ENCODE measurements at regions not wholly inside any gene's neighbourhood (a gene's known extent, or its start where the extent isn't known, plus 50 kb on each side); places are given as distances from the start of the nearest gene placed in this dataset.

DNA sequence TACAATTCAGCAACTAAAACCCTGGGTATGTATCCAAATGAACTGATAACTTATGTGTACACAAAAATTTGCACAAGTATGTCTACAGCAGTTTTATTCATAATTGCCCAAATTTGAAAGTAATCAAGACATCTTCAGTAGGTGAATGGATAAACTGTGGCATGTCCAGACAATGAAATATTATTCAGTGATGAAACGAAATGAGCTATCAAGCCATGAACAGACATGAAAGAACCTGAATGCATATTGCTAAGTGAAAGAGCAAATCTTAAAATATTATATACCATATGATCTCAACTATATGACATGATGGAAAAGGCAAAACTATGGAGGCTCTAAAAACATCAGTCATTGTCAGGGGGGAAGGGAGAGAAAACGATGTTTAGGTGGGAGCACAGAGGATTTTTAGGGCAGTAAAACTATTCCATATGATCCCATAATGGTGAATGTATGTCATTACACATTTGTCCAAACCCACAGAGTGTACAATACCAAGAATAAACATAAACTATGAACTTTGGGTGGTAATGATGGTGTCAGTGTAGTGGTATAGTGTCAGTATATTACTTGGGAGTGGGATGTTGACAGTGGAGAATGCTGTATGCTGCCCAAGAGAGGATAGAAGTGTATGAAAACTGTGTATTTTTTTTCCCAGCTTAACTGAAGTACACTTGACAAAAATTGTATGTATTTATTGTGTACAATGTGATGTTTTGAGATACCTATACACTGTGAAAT is 92.8 kb upstream of the PPP2R5A start:
- DNase-seq: no peak

DNA sequence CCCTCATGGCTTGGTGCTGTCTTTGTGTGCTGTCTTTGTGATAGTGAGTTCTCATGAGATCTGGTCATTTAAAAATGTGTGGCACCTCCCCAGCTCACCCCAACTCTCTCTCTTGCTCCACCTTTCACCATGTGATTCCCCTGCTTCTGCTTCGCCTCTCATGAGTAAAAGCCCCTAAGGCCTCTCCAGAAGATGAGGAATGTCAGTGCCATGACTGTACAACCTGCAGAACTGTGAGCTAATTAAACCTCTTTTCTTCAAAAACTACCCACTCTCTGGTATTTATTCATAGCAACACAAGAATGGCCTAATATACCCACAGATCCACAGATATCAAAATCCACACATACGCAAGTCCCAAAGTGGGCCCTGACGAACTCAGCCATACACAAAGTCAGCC is 88.9 kb upstream of the PPP2R5A start:
- DNase-seq: no peak

DNA sequence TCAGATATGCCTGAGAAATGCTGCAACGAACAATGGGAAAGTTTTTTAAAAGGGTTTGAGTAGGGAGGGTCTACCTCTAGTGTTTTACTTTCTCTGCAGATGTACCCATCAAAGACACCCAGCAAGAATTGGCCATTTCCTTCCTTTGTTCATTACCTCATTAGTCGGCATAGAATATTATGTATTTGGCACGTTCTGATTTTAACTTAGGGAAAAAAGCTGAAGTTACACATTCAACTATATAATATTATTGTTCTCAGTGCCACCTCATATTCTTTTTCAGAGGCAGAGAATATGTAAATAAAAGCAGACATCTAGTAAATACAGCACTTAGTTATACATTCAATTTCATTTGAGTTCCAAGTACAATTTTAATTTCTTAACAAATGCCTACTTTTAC is 83.7 kb upstream of the PPP2R5A start:
- no peak for DNase-seq

DNA sequence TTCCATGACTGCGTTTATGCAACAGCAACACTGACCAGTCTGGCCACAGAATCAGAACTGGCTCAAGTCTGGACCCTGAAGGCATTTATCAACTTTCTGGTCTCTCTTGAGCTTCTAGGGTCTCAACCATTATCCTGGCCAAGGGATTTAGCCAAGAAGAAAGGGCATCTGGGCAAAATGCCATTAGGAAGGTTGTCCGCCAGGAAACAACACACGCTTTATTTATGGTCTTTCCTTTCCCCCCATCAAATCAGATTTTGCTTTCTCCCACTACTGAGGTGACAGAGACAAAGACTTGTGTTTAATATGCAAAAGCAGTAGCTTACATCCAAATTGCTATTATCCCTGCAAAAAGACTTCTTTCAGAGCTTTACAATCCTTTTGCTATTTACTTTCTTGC is 81.6 kb upstream of the PPP2R5A start:
- DNase-seq: no peak

DNA sequence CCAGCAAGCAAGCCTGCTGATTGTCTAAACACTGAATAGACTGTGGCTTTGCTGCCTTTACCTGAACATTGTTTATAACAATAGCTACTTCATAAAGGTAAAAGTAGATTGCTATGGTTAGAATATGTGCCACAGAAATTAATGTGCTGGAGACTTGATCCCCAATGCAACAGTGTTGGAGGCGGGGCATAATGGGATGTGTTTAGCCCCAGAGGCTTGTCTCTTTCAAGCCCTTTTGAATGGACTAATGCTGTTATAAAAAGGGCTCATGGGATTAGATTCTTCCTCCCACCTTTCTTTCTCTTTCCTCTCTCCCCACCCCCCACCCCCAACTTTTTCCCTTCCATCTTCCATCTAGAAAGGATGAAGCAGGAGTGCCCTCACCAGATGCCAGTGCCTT is 80.2 kb upstream of the PPP2R5A start:
- no peak for DNase-seq

DNA sequence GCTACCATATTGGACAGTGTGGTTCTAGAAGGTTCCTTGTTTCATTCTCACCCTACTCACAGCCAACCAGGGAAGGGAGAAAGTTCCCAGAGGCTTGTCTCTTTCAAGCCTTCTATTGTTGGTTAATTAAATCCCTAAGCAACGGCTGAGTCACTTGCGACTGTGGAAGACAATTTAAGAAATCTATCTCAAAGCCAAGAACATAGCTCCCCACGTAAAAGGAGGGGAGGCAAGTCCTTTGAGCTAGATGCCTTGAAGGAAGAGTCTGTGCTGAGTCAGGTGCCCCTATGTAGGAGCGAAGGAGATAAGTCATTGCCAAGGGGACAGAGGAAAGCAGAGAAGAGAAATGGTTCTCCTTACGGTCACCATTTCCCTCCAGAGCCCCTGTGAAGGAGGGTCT is 79.4 kb upstream of the PPP2R5A start:
- no peak for DNase-seq

DNA sequence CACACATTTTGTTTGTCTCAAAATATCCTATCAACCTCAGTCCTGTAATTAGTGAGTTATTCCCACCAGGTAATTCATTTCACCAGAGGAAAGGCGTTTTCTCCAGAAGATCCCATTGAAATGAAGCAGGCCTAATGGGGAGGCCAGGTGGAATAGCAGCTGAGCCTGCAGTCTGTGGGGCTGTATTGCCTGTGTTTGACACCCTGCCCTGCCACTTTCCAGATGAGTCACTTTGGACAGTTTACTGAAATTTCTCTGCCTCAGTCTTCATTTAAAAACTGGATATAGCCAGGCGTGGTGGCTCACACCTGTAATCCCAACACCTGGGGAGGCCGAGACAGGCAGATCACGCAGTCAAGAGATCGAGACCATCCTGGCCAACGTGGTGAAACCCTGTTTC is 78.1 kb upstream of the PPP2R5A start:
- DNase-seq: no peak

DNA sequence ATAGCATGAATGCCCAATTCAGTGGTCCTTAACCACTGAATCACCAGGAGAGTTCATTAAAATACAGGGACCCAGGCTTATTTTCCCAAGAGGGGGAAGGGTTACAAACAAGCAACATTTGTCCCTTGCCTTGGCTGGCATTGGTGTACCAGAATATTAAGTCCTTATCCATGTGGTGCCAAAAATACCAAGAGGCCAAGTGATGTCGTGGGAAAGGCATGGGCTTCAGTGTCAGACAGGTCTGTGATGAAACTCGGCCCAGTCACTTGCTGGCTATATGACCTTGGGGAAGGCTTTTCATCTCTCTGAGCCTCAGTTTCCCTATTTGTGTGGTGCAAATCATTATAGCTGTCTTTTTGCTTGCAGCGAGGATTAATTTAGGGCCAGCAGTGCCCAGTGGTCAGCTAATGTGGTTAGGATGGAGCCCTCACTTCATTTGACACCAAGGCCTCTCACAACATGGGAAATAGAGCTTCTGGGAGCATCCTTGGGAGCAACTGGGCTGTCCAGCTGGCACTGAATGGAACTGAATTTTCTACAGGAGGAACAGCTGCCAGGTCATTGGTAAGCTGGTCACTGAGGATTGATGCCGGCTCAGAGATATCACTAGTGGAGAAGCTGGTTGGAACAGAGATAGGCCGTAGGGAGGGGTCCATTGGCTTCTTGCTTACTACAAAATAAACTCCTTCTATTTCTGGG is 77.2 kb upstream of the PPP2R5A start:
- DNase-seq: no peak

DNA sequence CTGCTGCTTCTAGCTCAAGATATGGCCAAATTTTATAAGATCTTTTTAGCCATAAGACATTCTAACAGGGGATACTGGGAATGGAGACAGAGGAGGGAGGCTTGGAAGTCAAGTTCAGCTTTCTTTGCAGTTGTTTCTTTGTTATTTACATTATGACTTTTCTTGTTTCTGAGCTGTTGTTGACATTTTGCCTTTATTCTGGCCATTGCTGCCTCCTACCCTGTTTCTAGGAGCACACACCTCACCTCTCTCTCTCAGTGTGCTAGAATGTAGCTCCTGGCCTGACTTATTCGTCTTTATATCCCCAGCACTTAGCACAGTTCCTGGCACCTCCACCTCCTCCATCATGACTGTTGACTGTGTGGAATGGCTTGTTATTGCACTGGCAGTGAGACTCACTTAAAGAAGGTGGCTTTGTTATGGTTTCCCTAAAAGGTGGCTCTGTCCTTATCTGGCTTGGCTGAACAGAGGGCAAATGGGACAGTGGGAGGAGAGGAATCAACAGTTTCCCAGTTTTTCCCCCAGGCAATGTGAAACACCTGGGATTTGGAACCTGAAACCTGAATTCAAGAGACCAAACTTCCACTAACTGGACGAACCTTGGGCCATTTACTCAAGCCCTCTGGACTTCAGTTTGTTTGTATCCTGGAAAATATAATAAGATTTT is 76.1 kb upstream of the PPP2R5A start:
- no peak for DNase-seq

DNA sequence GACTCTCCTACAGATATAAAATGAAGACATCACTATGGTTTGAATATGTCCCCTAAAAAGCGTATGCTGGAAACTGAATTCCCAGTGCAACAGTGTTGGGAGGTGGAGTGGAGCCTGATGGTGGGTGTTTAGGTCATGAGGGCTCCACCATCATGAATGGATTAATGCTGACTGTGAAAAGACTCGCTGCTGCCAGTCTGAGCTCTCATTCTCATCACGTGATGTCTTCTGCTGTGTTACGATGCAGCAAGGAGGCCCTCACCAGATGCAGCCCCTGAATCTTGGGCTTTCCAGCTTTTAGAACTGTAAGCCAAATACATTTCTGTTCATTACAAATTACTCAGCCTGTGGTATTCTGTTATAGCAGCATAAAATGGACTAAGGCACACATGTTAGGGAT is 73.8 kb upstream of the PPP2R5A start:
- DNase-seq: no peak

DNA sequence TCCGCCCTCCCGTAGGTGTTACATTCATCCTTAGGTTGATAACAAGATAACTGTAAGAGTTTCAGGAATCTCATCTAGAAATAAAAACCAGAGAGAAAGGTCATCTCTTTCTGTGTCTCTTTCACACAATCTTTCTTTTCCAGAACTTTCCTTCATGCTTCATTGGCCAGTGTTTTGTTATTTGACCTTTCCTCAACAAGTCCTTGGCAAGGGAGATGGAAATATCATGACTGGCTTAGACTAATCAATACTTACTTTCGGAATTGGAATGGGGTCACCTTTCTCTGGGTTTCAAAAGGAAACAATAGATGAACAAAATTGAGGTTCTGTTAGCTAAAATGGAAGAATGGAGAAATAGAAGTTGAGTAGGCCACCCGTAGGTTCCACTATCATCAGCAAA is 72.9 kb upstream of the PPP2R5A start:
- DNase-seq: no peak

DNA sequence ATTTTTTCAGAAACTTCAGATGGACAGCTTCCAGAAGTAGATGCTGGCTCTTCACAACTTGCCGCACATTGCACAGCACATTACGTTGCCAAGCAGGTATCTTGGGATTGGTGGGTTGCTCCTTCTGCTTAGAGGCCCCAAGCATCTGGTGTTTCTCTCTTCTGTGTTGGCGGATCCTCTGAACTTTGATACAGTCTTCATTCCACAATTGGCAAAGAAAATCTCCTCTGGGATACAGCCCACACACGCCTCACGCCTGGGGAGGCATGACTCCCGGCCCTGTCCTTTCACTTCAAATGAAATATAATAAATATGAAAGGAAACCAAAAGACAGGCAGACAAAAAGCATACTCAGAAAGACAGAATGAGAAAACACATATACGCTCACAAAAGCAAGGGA is 72.3 kb upstream of the PPP2R5A start:
- DNase-seq: no peak

DNA sequence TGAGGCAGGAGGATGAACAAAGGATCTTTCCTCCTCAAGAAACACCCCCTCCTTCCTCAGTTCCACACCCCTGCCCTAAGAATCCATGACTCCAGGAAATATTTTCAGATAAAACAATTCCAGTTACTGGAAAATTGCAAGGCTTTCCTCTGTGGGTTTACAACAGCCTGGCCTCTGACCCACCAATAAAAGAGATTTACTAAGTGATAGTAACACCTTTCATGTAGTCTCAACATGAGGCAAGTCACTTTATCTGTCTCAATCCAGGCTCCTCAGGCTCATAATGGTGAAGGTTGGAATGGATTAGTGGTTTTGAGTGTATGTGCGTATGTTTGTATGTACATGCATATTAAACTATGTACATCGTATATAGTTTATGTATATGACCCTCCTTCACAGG is 71.4 kb upstream of the PPP2R5A start:
- DNase-seq: no peak

DNA sequence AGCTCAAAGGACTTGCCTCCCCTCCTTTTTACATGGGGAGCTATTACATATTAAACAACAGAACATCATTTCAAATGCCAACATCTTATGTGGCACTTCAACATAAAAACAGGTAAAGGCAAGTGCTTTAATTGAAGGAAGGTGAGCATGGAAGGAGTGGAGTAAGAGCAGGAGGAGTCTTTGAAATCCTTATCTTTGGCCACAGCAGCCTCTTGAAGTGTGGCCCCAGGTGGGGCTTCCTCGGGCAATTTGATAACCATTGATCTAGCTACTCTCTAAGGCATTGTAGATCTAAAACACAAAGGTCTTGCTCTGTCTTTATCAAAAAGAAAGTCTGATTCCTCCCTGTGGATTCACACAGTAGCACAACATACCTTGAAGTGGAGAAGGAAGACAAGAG is 70.9 kb upstream of the PPP2R5A start:
- DNase-seq: no peak

DNA sequence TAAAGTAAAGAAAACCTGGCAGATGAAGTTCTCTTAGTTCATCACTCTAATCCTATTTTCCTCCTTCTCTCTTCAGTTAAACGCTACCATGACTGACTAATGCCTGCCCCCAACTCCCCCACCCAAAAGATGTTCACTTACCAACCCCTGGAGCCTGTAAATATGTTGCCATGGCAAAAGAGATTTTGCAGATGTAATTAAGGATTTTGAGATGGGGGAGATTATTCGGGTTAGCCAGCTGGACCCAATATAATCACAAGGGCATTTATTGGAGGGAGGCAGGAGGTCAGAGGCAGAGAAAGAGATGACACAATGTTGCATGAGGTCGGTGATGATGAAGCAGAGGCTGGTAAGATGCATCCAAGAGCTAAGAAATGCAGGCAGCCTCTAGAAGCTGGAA is 69.3 kb upstream of the PPP2R5A start:
- DNase-seq: no peak

DNA sequence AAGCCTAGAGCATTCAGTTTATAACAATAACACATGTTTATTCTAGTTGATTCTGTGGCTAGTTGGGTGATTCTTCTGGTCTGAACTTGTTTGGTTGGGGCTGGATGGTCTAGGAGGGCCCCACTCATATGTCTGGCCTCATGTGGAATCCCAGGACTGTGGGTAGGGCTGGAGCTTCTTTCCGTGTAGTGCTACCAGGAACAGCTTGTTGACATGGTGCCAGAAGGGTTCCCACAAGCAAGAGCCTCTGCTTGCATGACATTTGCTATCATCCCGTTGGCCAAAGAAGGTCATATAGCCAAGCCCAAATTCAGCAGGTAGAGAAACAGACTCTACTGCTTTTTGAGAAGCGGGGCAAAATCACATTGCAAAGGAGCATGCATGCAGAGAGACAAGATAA is 67.6 kb upstream of the PPP2R5A start:
- DNase-seq: no peak

DNA sequence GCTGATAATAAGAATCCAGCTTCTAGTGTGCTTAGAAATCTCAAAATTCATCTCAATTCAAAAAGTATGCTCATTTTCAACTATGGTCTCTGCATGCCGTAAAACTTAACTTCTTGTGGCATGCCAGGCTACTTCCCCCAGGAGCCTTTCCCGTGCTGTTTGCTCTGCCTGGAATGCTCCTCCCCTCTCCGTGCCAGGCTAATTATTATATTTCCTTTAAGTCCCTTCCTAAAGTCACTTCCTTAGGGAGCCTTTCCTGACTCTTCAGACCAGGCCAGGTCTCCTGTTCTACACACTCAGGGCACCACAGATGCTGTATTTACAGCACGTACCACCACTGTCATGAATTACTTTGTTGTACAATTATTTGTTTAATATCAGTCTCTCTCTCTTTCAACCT is 67.1 kb upstream of the PPP2R5A start:
- no peak for DNase-seq

DNA sequence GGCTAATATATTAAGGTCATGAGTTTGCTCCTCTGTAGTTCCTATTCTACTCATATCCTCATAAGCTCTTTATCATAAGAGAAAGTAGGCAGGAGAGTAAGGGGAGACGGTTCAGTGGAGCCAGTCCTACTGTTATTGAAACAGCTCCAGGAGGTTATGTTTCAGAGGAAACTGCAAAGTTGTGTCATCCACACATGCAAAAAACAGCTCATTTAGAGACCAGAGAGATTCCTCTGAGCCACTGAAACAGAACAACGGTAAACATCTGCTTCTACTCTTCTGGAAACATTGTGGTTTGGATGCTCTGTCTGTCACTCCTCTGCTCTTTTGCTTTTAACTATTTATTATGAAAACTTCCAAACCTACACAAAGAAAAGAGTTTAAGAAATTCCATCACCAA is 66.3 kb upstream of the PPP2R5A start:
- DNase-seq: peak; percentile 73

DNA sequence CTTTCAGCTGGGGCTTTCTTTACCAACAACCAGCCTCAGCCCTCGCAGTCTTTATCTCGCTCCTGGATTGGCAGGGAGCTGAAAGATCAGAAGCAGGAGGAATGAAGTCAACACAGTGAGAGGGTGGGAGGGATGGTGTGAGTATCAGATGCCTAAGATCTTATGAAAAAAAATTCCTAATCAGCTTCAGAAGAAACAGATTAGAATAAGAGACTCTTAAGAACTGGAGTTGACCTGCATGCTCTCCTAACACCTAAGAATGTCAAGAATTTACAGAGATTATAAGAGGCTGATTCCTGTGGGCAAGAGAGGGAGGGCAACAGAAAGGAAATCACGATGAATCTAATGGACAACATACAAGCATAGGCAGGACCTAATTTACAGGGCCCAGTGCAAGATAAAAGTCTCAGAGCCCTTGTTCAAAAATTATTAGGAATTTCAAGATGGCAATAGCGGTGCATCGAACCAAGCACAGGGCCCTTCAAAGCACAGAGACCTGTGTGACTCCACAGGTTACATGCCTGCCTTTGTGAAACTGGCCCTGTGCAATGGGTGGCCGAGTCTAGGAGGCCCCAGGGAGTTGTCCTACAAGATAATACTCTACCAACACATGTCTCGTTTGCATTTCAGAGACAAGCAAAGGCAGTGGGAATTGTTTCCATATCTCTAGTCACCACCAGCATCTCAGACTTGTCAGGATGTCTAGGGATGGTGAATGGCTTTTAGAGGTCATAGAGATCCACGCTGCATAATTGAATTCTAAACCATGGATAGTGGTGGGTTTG is 65.3 kb upstream of the PPP2R5A start:
- no peak for DNase-seq

DNA sequence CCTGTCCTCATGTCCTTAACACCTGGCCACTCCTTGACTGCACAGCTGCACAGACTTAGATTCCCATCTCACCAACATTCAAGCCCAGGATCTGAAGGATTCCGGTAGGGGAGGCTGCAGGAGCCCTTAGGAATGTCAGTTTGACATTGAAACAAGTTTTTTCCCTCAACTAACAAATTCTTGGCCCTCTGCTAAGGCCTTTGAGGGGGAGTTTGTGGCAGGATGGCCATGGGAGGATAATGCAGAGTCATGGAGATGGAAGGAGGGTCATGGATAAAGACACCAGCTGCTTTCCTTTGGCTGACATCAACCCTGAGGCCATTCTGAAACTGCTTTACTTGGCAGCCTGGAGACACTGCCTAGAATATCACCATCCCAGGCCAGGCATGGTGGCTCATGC is 63.4 kb upstream of the PPP2R5A start:
- DNase-seq: no peak

DNA sequence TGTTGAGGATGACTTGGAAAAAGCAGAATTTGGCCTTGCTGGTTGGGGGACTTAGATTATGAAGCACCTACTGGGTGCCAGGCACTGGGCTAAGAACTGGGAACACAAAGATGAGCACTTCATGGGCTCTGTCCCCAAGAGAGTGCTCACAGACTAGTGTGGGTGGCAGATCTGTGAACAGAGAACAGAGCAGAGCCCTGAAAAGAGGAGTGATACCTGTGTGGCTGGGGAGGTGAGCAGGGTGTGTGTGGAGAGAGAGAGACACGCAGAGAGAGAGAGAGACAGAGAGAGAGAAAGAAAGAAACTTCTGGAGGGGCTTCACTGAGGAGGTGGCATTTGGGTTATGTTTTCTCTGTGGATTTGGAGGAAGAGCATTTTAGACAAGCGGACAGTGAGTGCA is 61.1 kb upstream of the PPP2R5A start:
- DNase-seq: no peak

DNA sequence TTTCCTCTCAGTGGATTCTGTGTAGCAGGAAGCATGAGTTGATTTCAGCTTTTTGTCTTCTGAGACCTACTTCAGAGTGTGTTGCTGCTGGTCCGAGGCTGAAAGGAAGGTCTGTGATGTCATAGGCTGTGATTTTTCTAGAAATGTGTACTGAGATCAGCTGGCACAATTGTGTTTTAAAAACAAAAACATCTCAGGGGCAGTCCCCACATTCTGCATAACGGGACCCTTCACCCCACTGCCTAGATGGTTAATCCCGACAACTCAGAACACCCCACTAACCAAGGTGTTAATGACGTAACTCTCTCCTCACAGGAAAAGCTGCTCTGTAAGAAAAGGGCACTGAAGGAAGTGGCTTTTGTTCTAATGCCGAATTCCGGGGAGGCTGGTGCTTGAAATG is 59.8 kb upstream of the PPP2R5A start:
- peak; percentile 66 for DNase-seq

DNA sequence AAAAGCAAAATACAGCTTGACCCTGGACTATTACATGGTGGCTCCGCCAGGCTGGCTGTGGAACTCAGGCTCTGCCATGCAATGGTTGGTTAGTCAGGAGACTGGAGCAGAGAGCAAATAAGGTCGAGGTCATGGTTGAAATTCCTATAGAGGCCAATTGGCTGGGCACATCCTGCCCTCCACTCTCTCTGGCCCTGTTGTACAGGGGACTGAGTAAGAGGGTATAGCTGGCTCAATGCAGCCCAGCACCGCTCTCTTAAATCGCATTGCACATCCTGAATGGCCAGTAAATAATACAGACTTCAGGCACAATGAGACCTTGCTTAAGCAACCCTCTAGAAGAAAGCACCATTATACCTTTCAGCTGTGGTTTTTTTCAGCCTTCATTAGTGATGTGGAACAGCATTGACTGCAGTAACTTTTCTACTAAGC is 59.3 kb upstream of the PPP2R5A start:
- no peak for DNase-seq

DNA sequence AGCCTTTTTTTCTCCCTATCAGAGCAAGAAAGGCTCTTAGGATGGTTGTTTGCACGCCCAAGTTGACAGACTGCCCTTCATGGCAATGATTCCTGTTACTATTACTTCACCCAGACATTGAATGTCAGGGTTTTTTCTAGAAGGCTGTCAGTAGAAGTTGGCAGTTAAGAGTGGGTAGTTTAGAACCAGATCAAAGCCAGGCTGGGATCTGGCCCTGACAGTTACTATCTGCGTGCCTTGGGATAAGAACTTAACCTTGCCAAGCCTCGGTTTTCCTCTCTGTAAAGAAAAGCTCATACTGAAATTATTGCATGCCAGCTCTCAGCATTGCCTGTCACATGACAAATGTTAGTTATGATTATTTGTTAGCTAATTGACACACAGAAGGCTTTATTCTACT is 58.7 kb upstream of the PPP2R5A start:
- DNase-seq: no peak

All from activated CD4-positive, alpha-beta T cell treated with anti-CD3 and anti-CD28 coated beads, Interleukin-2, Interleukin-6, amounts not matched to agents 100 ng/mL and 50 ng/mL, durations not matched to agents 16 hours and 8 hours (primary cell).